CD4-positive, CD25-positive, alpha-beta regulatory T cell (primary cell): ENCODE measurements at regions not wholly inside any gene's neighbourhood (a gene's known extent, or its start where the extent isn't known, plus 50 kb on each side); places are given as distances from the start of the nearest gene placed in this dataset.

Source experiments
- ATAC-seq, 2 donors: fragments of 150-1000 bp; cut with Tn5 transposase; one replicate each; pipeline ENCODE4 v1.10.0; 2021; ENCODE audit warnings: low read depth in 2 of 2, moderate number of reproducible peaks in 2 of 2, moderate library complexity in 1 of 2
- DNase-seq, 3 donors: peaks; one replicate each; pipeline versions ENCODE4 v3.0.0 to v3.0.0-alpha.2; 2012 to 2022; ENCODE audit warnings: mixed read lengths in 1 of 3
- H3K27ac ChIP-seq: one replicate; pipeline ENCODE4 v1.7.0; 2013; ENCODE audit warnings: mild to moderate bottlenecking, low read length; ENCODE audit not compliant: insufficient read depth, poor library complexity, severe bottlenecking
- H3K27me3 ChIP-seq: one replicate; pipeline ENCODE4 v1.7.0; 2013; ENCODE audit warnings: low read length; ENCODE audit not compliant: control insufficient read depth, insufficient read depth
- H3K36me3 ChIP-seq: one replicate; pipeline ENCODE4 v1.7.0; 2013; ENCODE audit warnings: mild to moderate bottlenecking, low read length, moderate library complexity; ENCODE audit not compliant: control insufficient read depth, insufficient read depth
- H3K4me1 ChIP-seq: 2 replicates; pipeline ENCODE4 v1.7.0; 2013; ENCODE audit warnings: mild to moderate bottlenecking, low read length; ENCODE audit not compliant: insufficient read depth, control insufficient read depth, poor library complexity, severe bottlenecking
- H3K4me3 ChIP-seq: one replicate; pipeline ENCODE4 v1.7.0; 2013; ENCODE audit warnings: low read depth, mild to moderate bottlenecking, low read length, moderate library complexity
- H3K9me3 ChIP-seq, 2 experiments: 1 replicate in 1 of 2; 2 replicates in 1 of 2; pipeline ENCODE4 v1.7.0; 2013; ENCODE audit warnings: low read length in 2 of 2, mild to moderate bottlenecking in 1 of 2, moderate library complexity in 1 of 2; ENCODE audit not compliant: control insufficient read depth in 2 of 2
- H3K27ac Mint-ChIP-seq, 3 donors: one replicate each; pipeline ENCODE4 v1.8.0; 2020 to 2022; ENCODE audit warnings: mild to moderate bottlenecking in 3 of 3, mixed read lengths in 3 of 3, moderate library complexity in 2 of 3
- H3K27me3 Mint-ChIP-seq: one replicate; pipeline ENCODE4 v1.8.0; 2022; ENCODE audit warnings: mild to moderate bottlenecking, mixed read lengths
- H3K36me3 Mint-ChIP-seq: one replicate; pipeline ENCODE4 v1.8.0; 2020; ENCODE audit warnings: mixed read lengths
- H3K4me1 Mint-ChIP-seq, 4 donors: one replicate each; pipeline ENCODE4 v1.8.0; 2020 to 2022; ENCODE audit warnings: mixed read lengths in 4 of 4, mild to moderate bottlenecking in 1 of 4
- H3K4me3 Mint-ChIP-seq, 4 donors: one replicate each; pipeline ENCODE4 v1.8.0; 2020 to 2022; ENCODE audit warnings: mild to moderate bottlenecking in 4 of 4, mixed read lengths in 4 of 4, moderate library complexity in 3 of 4
- H3K9me3 Mint-ChIP-seq, 7 donors: one replicate each; pipeline ENCODE4 v1.8.0; 2020 to 2022; ENCODE audit warnings: mixed read lengths in 7 of 7, mild to moderate bottlenecking in 3 of 7, moderate library complexity in 2 of 7

GRCh38 chr3:148493631-148494030, 204.1 kb upstream of the AGTR1 start:
- DNase-seq, result no peak
- Histone ChIP-seq H3K9me3 (no peaks in the 10 kb centered on the region), H3K27ac (no peak overlapping the region), H3K4me1 (no peaks in the 10 kb centered on the region), H3K4me3 (no peak overlapping the region), H3K27me3 (no peaks in the 10 kb centered on the region), H3K36me3 (no peaks in the 10 kb centered on the region)
- H3K9me3 Mint-ChIP-seq, result peaks cover 0 to 4% (median 2%) of the 10 kb centered on the region in 7 donors
- no peaks in the 10 kb centered on the region for H3K4me1 Mint-ChIP-seq
- no peak overlapping the region for H3K27ac Mint-ChIP-seq
- H3K36me3 Mint-ChIP-seq, result no peaks in the 10 kb centered on the region
- H3K4me3 Mint-ChIP-seq, result no peak overlapping the region
- H3K27me3 Mint-ChIP-seq, result no peaks in the 10 kb centered on the region
- ATAC-seq, result no peak

- Mint-ChIP-seq H3K4me1 (no peaks in the 10 kb centered on the region), H3K4me3 (no peak overlapping the region), H3K36me3 (no peaks in the 10 kb centered on the region), H3K27ac (no peak overlapping the region), H3K9me3 (peaks cover 0 to 4% (median 2%) of the 10 kb centered on the region in 7 donors), H3K27me3 (no peaks in the 10 kb centered on the region)
- Histone ChIP-seq H3K27ac (no peak overlapping the region), H3K4me1 (no peaks in the 10 kb centered on the region), H3K9me3 (no peaks in the 10 kb centered on the region), H3K4me3 (no peak overlapping the region), H3K27me3 (no peaks in the 10 kb centered on the region), H3K36me3 (no peaks in the 10 kb centered on the region)
- ATAC-seq, result no peak
- no peak for DNase-seq
These were observed 203.3 kb upstream of the AGTR1 start for GRCh38 chr3:148494451-148494850.

- Histone ChIP-seq H3K27ac (no peak overlapping the region), H3K27me3 (no peaks in the 10 kb centered on the region), H3K9me3 (no peaks in the 10 kb centered on the region), H3K4me1 (no peaks in the 10 kb centered on the region), H3K4me3 (no peak overlapping the region), H3K36me3 (no peaks in the 10 kb centered on the region)
- Mint-ChIP-seq H3K27ac (no peak overlapping the region), H3K4me1 (no peaks in the 10 kb centered on the region), H3K9me3 (peaks cover 0 to 10% (median 0%) of the 10 kb centered on the region in 7 donors), H3K36me3 (no peaks in the 10 kb centered on the region), H3K4me3 (no peak overlapping the region), H3K27me3 (no peaks in the 10 kb centered on the region)
- DNase-seq (no peak), ATAC-seq (no peak)
These were observed 196.8 kb upstream of the AGTR1 start for GRCh38 chr3:148500881-148501280.

GRCh38 chr3:148510116-148510515, 187.6 kb upstream of the AGTR1 start:
- H3K4me1 ChIP-seq, result no peaks in the 10 kb centered on the region
- H3K4me1 Mint-ChIP-seq, result no peaks in the 10 kb centered on the region
- H3K27ac ChIP-seq, result no peak overlapping the region
- no peak overlapping the region for H3K4me3 Mint-ChIP-seq
- ATAC-seq, result no peak
- no peaks in the 10 kb centered on the region for H3K36me3 ChIP-seq
- DNase-seq, result no peak
- H3K36me3 Mint-ChIP-seq, result no peaks in the 10 kb centered on the region
- H3K9me3 Mint-ChIP-seq, result peaks cover 0 to 6% (median 0%) of the 10 kb centered on the region in 7 donors
- H3K27ac Mint-ChIP-seq, result no peak overlapping the region
- H3K27me3 Mint-ChIP-seq, result no peaks in the 10 kb centered on the region
- no peaks in the 10 kb centered on the region for H3K9me3 ChIP-seq
- H3K27me3 ChIP-seq, result no peaks in the 10 kb centered on the region
- no peak overlapping the region for H3K4me3 ChIP-seq

- Mint-ChIP-seq H3K27me3 (no peaks in the 10 kb centered on the region), H3K27ac (no peak overlapping the region), H3K36me3 (no peaks in the 10 kb centered on the region), H3K4me1 (no peaks in the 10 kb centered on the region), H3K9me3 (peaks cover 0 to 6% (median 0%) of the 10 kb centered on the region in 7 donors), H3K4me3 (no peak overlapping the region)
- no peaks in the 10 kb centered on the region for H3K4me1 ChIP-seq
- H3K36me3 ChIP-seq, result no peaks in the 10 kb centered on the region
- no peak overlapping the region for H3K4me3 ChIP-seq
- no peaks in the 10 kb centered on the region for H3K27me3 ChIP-seq
- ATAC-seq (no peak), DNase-seq (no peak)
- H3K27ac ChIP-seq, result no peak overlapping the region
- H3K9me3 ChIP-seq, result no peaks in the 10 kb centered on the region
These were observed 187.1 kb upstream of the AGTR1 start for GRCh38 chr3:148510561-148510960.

- no peak for DNase-seq
- no peak overlapping the region for H3K27ac Mint-ChIP-seq
- no peaks in the 10 kb centered on the region for H3K27me3 Mint-ChIP-seq
- no peaks in the 10 kb centered on the region for H3K4me1 ChIP-seq
- H3K9me3 ChIP-seq, result no peaks in the 10 kb centered on the region
- H3K27ac ChIP-seq, result no peak overlapping the region
- no peak overlapping the region for H3K4me3 Mint-ChIP-seq
- no peak overlapping the region for H3K4me3 ChIP-seq
- H3K36me3 ChIP-seq, result no peaks in the 10 kb centered on the region
- H3K36me3 Mint-ChIP-seq, result no peaks in the 10 kb centered on the region
- no peaks in the 10 kb centered on the region for H3K27me3 ChIP-seq
- ATAC-seq, result no peak
- peaks cover 0 to 4% (median 0%) of the 10 kb centered on the region in 7 donors for H3K9me3 Mint-ChIP-seq
- no peaks in the 10 kb centered on the region for H3K4me1 Mint-ChIP-seq
These were observed 185.1 kb upstream of the AGTR1 start for GRCh38 chr3:148512648-148513047.

- H3K4me3 Mint-ChIP-seq, result no peak overlapping the region
- H3K36me3 Mint-ChIP-seq, result no peaks in the 10 kb centered on the region
- H3K4me3 ChIP-seq, result no peak overlapping the region
- DNase-seq (no peak), ATAC-seq (no peak)
- no peaks in the 10 kb centered on the region for H3K4me1 ChIP-seq
- no peaks in the 10 kb centered on the region for H3K4me1 Mint-ChIP-seq
- peaks cover 0 to 9% (median 3%) of the 10 kb centered on the region in 7 donors for H3K9me3 Mint-ChIP-seq
- no peaks in the 10 kb centered on the region for H3K27me3 ChIP-seq
- H3K36me3 ChIP-seq, result no peaks in the 10 kb centered on the region
- H3K27ac ChIP-seq, result no peak overlapping the region
- no peaks in the 10 kb centered on the region for H3K9me3 ChIP-seq
- no peaks in the 10 kb centered on the region for H3K27me3 Mint-ChIP-seq
- no peak overlapping the region for H3K27ac Mint-ChIP-seq
These were observed 184.6 kb upstream of the AGTR1 start for GRCh38 chr3:148513096-148513543.

GRCh38 chr3:148518520-148518919, 179.2 kb upstream of the AGTR1 start:
- DNase-seq (no peak), ATAC-seq (no peak)
- H3K4me3 Mint-ChIP-seq, result no peak overlapping the region
- Histone ChIP-seq H3K27me3 (no peaks in the 10 kb centered on the region), H3K9me3 (no peaks in the 10 kb centered on the region), H3K4me3 (no peak overlapping the region), H3K4me1 (no peaks in the 10 kb centered on the region), H3K36me3 (no peaks in the 10 kb centered on the region), H3K27ac (no peak overlapping the region)
- H3K9me3 Mint-ChIP-seq, result peaks cover 0 to 12% (median 5%) of the 10 kb centered on the region in 7 donors
- no peaks in the 10 kb centered on the region for H3K36me3 Mint-ChIP-seq
- H3K27ac Mint-ChIP-seq, result no peak overlapping the region
- no peaks in the 10 kb centered on the region for H3K4me1 Mint-ChIP-seq
- H3K27me3 Mint-ChIP-seq, result no peaks in the 10 kb centered on the region
